GM23248 (cell line): ENCODE measurements at regions not wholly inside any gene's neighbourhood (a gene's known extent, or its start where the extent isn't known, plus 50 kb on each side); places are given as distances from the start of the nearest gene placed in this dataset.

Source experiments
- EZH2 ChIP-seq: fragments of 200-600 bp; sonication (generic); IDR thresholded peaks from 2 replicates; pipeline ENCODE4 v1.6.1; 2018; ENCODE audit warnings: antibody characterized with exemption, mild to moderate bottlenecking; ENCODE audit not compliant: insufficient read depth, poor library complexity, severe bottlenecking
- EZH2phosphoT487 ChIP-seq: fragments of 200-600 bp; sonication (generic); IDR thresholded peaks from 2 replicates; pipeline ENCODE4 v1.6.1; 2018; ENCODE audit warnings: antibody characterized with exemption, moderate library complexity, mild to moderate bottlenecking, low read depth; ENCODE audit not compliant: insufficient read depth

DNA sequence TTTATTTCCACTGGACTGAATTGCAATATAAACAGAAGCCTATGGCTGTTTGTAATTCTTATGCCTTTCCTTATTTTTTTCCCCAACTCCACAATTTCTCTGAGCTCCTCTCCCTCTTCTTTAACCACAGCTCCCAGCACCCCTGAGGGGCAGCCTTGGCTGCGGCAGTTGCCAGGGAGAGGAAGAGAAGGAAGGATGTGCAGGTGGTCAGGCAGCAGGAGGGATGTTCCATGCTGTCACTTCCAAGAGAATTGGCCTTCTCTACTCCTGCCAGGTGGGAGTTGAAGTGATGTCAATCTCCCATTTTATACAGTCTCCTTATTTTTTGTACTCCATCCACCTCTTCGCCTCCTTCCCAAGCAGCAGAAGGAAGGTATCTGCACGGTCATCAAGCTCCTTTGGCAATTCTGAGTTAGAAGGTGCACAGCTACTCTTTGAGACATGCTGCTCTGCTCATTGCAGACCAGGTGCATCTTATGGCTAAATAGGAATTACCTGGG, 343.3 kb upstream of the RPS6KA3 start:
- TF ChIP-seq EZH2, result no peak
- no peak for TF ChIP-seq EZH2phosphoT487
